ENCODE measurements at regions not wholly inside any gene's neighbourhood (a gene's known extent, or its start where the extent isn't known, plus 50 kb on each side); places are given as distances from the start of the nearest gene placed in this dataset.

GRCh38 chr12:4026020-4026358 lies 152.8 kb upstream of the PARP11 start:
- intact Hi-C loops (cut with micrococcal nuclease; ENCODE audit: unreplicated experiment), result no loop called here
- Histone ChIP-seq H3K4me2 (no peak overlapping the region), H2AFZ (no peak overlapping the region), H3F3A (ENCODE audit: insufficient read depth, low read depth) (no peaks in the 10 kb centered on the region), H3K36me3 (ENCODE audit: low read depth) (no peaks in the 10 kb centered on the region), H3K9me3 (ENCODE audit: insufficient read depth, low read depth) (no peaks in the 10 kb centered on the region), H3K27ac (no peak overlapping the region), H3K9me2 (ENCODE audit: insufficient read depth) (no peaks in the 10 kb centered on the region), H3K27me3 (ENCODE audit: insufficient read depth, low read depth) (peaks cover 72% of the 10 kb centered on the region), H3K4me3 (no peak overlapping the region), H3K4me1 (replicated peaks; ENCODE audit: insufficient read depth) (no peaks in the 10 kb centered on the region), H3K79me2 (ENCODE audit: low read depth) (no peaks in the 10 kb centered on the region), H4K20me1 (ENCODE audit: insufficient read depth) (0 out of 2 replicates have a peak, but pooled peaks cover 8% of the 10 kb centered on the region)
- ChIA-PET CTCF (no interaction called here), POLR2A (ENCODE audit: unreplicated experiment) (no interaction called here)
- no TSS peak for BruUV-seq (replicated peaks)
- TF ChIP-seq CTCF (conservative IDR thresholded peaks at IDR 0.05), result no peak
- no peak for TF ChIP-seq EZH2 (IDR thresholded peaks at IDR 0.05; ENCODE audit: low read depth)
- no peak for DNase-seq

GRCh38 chr12:4025181-4026019 lies 152.2 kb upstream of the PARP11 start:
- Histone ChIP-seq H3K9me3 (ENCODE audit: insufficient read depth, low read depth) (no peaks in the 10 kb centered on the region), H3K4me2 (no peak overlapping the region), H3K27me3 (ENCODE audit: insufficient read depth, low read depth) (peaks cover 73% of the 10 kb centered on the region), H3K79me2 (ENCODE audit: low read depth) (no peaks in the 10 kb centered on the region), H3K4me1 (replicated peaks; ENCODE audit: insufficient read depth) (no peaks in the 10 kb centered on the region), H3K36me3 (ENCODE audit: low read depth) (no peaks in the 10 kb centered on the region), H4K20me1 (ENCODE audit: insufficient read depth) (0 out of 2 replicates have a peak, but pooled peaks cover 8% of the 10 kb centered on the region), H2AFZ (no peak overlapping the region), H3K27ac (no peak overlapping the region), H3K4me3 (no peak overlapping the region), H3K9me2 (ENCODE audit: insufficient read depth) (no peaks in the 10 kb centered on the region), H3F3A (ENCODE audit: insufficient read depth, low read depth) (no peaks in the 10 kb centered on the region)
- POLR2A ChIA-PET (ENCODE audit: unreplicated experiment), result no interaction called here
- CTCF ChIA-PET, result no interaction called here
- no TSS peak for BruUV-seq (replicated peaks)
- no peak for DNase-seq
- no peak for TF ChIP-seq CTCF (conservative IDR thresholded peaks at IDR 0.05)
- no peak for TF ChIP-seq EZH2 (IDR thresholded peaks at IDR 0.05; ENCODE audit: low read depth)
- intact Hi-C loops (cut with micrococcal nuclease; ENCODE audit: unreplicated experiment), result no loop called here

GRCh38 chr12:4024701-4025100 lies 151.5 kb upstream of the PARP11 start:
- H4K20me1 ChIP-seq (ENCODE audit: insufficient read depth), result 0 out of 2 replicates have a peak, but pooled peaks cover 6% of the 10 kb centered on the region
- intact Hi-C loops (cut with micrococcal nuclease; ENCODE audit: unreplicated experiment), result no loop called here
- no peak overlapping the region for H3K27ac ChIP-seq
- H3K9me2 ChIP-seq (ENCODE audit: insufficient read depth), result no peaks in the 10 kb centered on the region
- no peak overlapping the region for H2AFZ ChIP-seq
- TF ChIP-seq CTCF (conservative IDR thresholded peaks at IDR 0.05) (no peak), EZH2 (IDR thresholded peaks at IDR 0.05; ENCODE audit: low read depth) (no peak)
- BruUV-seq (replicated peaks), result no TSS peak
- no peaks in the 10 kb centered on the region for H3K9me3 ChIP-seq (ENCODE audit: insufficient read depth, low read depth)
- H3K4me3 ChIP-seq, result no peak overlapping the region
- peaks cover 71% of the 10 kb centered on the region for H3K27me3 ChIP-seq (ENCODE audit: insufficient read depth, low read depth)
- no peaks in the 10 kb centered on the region for H3K79me2 ChIP-seq (ENCODE audit: low read depth)
- DNase-seq, result no peak
- ChIA-PET CTCF (no interaction called here), POLR2A (ENCODE audit: unreplicated experiment) (no interaction called here)
- H3K4me1 ChIP-seq (replicated peaks; ENCODE audit: insufficient read depth), result no peaks in the 10 kb centered on the region
- H3F3A ChIP-seq (ENCODE audit: insufficient read depth, low read depth), result no peaks in the 10 kb centered on the region
- no peak overlapping the region for H3K4me2 ChIP-seq
- no peaks in the 10 kb centered on the region for H3K36me3 ChIP-seq (ENCODE audit: low read depth)

Data from PC-9 (cell line).